Suprapubic skin (tissue), 4 donors: ENCODE measurements at regions not wholly inside any gene's neighbourhood (a gene's known extent, or its start where the extent isn't known, plus 50 kb on each side); places are given as distances from the start of the nearest gene placed in this dataset.

Experiments
- POLR2A ChIP-seq, 2 donors: fragments of 450-650 bp; IDR thresholded peaks; one replicate each; pipeline ENCODE4 v1.6.1; 2017; ENCODE audit warnings: antibody characterized with exemption in 2 of 2, mild to moderate bottlenecking in 2 of 2, moderate library complexity in 2 of 2
- POLR2AphosphoS5 ChIP-seq, 3 donors: sonication (generic); formaldehyde crosslinking; IDR thresholded peaks; one replicate each; pipeline ENCODE4 v1.6.1; 2017; ENCODE audit warnings: antibody characterized with exemption in 3 of 3
- TF ChIP-seq, protein P1 (sequence below), 2 donors: fragments of 200-600 bp in 1 of 2; fragments of 450-650 bp in 1 of 2; sonication (generic) in 1 of 2; IDR thresholded peaks; one replicate each; pipeline ENCODE4 v1.5.1; 2016 to 2019; ENCODE audit warnings: antibody characterized with exemption in 2 of 2, mild to moderate bottlenecking in 1 of 2, moderate library complexity in 1 of 2

- TF ChIP-seq, protein P1, sequence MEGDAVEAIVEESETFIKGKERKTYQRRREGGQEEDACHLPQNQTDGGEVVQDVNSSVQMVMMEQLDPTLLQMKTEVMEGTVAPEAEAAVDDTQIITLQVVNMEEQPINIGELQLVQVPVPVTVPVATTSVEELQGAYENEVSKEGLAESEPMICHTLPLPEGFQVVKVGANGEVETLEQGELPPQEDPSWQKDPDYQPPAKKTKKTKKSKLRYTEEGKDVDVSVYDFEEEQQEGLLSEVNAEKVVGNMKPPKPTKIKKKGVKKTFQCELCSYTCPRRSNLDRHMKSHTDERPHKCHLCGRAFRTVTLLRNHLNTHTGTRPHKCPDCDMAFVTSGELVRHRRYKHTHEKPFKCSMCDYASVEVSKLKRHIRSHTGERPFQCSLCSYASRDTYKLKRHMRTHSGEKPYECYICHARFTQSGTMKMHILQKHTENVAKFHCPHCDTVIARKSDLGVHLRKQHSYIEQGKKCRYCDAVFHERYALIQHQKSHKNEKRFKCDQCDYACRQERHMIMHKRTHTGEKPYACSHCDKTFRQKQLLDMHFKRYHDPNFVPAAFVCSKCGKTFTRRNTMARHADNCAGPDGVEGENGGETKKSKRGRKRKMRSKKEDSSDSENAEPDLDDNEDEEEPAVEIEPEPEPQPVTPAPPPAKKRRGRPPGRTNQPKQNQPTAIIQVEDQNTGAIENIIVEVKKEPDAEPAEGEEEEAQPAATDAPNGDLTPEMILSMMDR (IDR thresholded peaks at IDR 0.05): no peak
- TF ChIP-seq POLR2A (IDR thresholded peaks at IDR 0.05) (no peak), POLR2AphosphoS5 (IDR thresholded peaks at IDR 0.05) (no peak)
Observed at GRCh38 chr2:155665704-155666103, 666.8 kb downstream of the NR4A2 start.
